ENCODE measurements at regions not wholly inside any gene's neighbourhood (a gene's known extent, or its start where the extent isn't known, plus 50 kb on each side); places are given as distances from the start of the nearest gene placed in this dataset.
"Not testable (repeated sequence)": the region's sequence is repeated elsewhere in the genome, so short reads cannot be mapped to it uniquely, and the experiment has no call there.

DNA sequence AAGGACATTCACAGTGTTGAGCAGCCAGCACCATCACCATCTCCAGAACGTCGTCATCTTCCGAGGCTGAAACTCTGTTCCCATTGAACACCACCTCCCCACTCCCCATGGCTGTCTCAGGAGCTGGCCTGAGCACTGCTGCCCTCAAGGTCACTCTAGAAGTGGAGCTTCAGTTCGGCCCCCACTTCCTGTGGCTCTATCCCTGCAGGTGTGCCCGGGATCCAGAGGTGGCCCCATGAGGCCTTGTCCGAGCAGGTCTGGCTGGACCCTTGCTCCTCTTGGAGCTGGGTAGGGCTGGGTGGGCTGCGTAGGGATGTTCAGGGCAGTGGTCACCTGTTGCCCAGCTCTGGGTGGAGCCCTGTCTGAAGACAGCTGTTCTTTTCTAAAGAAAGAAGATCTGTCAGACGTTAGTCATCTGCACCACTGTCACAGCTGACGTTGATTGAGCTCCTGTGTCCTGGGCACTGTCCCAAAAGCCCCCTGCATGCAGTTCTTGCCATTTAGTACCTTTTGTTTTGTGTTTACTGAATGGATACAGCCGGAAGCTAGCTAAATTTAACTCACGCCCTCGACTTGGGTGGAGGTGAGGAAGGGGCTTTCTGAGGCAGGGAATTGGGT is 75.5 kb upstream of the CLDN5 start:
- DNase-seq (ENCODE audit: low spot score): no peak
- FAIRE-seq: no peak

DNA sequence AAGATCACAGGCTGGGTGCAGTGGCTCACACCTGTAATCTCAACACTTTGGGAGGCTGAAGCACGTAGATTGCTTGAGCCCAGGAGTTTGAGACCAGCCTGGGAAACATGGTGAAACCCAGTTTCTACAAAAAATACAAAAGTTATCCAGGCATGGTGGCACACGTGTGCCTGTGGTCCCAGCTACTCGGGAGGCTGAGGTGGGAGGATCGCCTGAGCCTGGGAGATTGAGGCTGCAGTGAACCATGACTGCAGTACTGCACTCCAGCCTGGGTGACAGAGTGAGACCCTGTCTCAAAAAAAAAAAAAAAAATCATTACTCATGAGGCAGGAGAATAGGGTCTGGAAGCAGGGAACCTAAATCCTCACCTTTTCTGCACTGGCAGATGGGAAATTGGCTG is 79.1 kb upstream of the CLDN5 start:
- not testable (repeated sequence) for FAIRE-seq; DNase-seq (ENCODE audit: low spot score)

DNA sequence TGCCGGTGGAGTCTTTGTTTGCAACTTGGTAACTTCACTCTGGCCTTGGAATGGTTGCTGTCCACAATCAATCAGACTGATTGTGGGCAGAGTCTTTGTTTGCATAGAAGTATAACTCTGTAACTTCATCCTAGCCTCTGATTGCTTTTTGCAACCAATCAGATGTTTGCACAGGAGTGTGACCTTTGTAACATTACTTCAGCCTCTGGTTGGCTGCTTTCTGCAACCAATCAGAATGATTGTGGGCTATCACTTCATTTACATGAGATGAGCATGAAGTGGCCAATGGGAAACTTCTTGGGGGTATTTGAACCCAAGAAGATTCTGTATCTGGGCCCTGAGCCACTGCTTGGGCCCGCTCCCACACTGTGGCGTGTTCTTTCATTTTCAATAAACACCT is 79.6 kb upstream of the CLDN5 start:
- FAIRE-seq: no peak
- no peak for DNase-seq (ENCODE audit: low spot score)

DNA sequence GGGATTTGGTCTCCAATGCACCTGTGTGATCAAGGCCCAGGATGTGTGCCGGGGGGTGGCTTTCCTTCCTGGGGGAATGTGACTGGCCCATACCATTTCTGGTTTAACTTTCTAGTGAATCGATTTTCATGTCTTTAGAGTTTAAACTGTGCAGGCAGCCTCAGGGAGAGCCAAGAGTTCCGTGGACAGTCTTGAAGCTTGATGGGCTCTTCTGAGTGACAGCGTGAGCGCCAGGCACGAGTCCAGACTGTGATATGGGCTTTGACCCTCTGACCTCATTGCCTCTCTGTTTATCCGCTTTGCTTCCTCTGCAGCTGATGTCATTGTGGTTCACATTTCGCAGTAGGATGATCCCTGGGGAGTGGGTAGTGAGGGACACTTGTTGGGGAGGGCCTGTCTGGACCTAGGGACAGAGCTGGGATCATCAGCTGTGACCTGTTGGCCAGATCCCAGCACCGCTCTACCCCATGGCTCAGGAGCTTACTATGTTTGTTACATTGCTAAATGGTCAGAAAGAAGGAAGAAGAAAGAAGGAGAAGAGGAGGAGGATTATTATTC is 80.6 kb upstream of the CLDN5 start:
- no peak for DNase-seq (ENCODE audit: low spot score)

DNA sequence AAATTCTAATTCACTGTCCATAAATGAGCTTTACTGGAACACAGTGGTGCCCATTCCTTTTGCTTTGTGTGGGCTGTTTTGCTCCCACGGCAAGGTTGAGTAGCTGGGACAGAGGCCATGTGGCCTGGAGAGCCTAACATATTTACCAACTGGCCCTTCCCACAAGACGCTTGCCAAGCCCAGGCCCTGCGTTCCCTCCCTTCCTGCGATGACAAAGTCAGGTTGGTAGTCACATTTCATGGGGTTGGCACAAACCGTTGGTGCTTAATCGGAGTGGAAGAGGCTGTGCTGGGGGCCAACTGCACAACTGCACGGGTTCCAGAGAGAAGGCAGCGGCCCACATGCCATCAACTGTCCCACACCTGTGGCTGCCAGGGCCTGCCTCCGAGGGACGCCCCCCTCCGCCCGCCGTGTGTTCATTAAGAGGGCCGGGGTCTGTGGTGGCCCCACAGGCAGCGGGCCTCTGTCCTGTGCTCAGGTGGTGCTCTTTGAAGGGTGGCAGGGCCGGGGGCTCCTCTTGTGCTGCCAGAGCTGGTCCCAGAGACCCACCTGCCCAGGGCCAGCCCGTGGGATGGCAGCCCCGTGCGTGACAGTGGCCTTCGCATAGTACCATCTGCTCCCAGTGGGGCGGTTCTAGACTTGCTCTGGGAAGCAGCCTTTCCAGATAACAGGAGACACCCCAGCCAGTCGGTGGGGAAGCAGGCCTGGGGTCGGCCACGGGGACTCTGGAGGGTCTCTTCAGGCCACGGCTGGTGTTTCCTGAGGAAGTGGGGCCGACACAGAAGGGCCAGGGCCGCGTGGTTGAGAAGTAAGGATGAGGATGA is 81.5 kb upstream of the CLDN5 start:
- DNase-seq (ENCODE audit: low spot score) (no peak), FAIRE-seq (no peak)

More for the DNA sequence above, 80.6 kb upstream of the CLDN5 start:
- FAIRE-seq: peak; percentile 84

DNA sequence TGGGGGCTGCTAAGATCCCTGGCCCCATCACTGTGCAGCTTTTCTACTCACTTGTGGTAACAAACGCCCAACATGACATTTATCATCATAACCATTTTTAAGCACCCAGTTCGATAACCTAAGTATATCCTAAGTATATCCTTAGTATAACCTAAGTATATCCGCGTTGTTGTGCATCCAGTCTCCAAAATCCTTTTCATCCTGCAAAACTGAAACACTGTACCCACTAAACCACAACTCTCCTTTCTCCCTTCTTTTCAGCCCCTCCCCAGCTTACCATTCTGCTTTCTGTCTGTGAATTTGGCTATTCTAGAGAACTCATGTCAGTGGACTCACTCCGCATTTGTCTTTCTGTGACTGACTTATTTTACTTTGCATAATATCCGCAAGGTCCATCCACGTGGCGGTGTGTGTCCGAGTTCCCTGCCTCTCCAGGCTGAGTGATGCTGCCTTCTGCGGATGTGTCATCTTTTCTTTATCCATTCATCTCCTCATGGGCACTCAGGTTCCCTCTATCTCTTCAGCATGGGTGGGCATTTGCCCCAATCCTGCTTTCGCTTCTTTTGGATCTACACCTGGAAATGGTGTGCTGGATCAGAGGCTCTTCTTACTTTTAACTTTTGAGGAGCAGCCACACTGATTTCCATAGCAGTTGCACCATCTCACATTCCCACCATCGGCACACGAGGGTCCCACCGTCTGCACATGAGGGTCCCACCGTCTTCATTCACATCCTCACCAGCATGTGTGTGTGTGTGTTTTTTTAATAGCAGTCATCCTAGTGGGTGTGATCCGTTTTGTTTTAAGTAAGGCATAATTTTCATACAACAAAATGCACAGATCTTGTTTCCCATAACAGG is 82.4 kb upstream of the CLDN5 start:
- DNase-seq (ENCODE audit: low spot score) (no peak), FAIRE-seq (peak; percentile 78)

DNA sequence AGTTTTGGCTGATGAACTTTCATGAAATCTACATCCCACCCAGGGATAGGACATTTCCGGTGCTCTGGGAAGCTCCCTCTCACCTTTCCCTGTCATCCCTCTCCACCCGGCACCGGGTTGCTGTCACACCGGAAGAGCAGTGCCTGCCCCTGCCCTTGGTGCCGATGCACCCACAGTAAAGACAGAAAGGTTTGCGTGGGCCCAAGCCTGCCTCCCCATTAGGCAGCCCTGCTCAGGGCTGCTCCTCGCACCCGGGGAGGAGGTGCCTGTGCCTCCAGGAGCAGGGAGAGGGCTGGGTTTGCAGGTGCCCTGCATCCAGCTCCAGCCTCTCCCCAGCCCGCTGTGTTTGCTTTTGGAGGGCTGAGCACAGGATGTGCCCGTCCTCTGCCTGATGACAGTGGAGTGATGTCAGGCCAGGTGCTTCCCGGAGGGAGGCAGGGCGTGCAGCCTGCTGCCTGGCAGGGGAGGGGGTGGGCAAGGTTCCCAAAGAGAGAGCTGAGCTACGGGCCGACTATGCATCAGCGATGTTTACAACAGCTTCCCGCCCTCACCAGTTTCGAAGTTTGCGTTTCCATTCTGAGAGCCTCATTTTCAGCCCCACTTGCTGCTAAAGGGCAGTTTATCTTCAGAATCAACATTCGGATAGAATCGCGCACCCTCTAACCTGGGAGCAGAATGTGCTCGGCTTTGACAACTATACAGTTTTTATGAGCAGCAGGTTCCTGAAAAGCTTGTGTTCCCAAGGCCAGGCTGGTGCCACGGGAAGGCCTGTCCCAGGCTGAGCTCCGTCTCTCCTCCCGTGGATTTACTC is 83.2 kb upstream of the CLDN5 start:
- DNase-seq (ENCODE audit: low spot score) (peak; percentile 39), FAIRE-seq (peak; percentile 85)

DNA sequence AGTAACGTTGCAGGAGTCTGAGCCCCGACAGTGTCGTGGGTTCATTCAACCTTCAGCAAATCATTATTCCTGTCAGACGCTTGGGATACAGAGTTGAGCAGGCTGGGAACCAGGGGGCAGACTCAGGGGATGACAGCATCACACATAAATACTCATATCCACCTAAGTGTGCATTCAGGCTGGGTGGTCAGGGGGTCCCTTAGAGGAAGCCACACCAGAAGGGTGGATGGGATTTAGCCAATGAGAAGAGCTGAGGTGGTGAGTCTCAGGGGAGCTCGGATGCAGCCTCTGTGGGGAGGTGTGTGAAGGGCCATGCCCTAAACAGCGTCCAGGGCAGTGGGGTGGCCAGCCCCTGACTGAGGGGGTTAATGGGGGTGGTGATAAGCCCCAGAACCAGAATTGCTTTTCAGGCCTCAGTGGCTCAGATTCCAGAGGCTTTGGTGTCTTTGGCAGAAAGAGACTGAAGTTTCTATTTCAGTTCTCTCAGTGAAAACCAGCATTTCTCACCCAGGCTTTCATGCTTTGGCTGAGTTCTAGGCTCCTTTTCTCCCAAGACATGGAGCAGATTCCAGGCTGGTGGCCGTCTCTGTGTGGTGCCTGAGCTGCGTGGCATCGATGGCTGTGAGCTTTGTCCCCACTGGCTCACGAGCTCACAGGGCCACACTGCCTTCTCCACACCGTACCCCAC is 83.9 kb upstream of the CLDN5 start:
- no peak for DNase-seq (ENCODE audit: low spot score)
- no peak for FAIRE-seq

DNA sequence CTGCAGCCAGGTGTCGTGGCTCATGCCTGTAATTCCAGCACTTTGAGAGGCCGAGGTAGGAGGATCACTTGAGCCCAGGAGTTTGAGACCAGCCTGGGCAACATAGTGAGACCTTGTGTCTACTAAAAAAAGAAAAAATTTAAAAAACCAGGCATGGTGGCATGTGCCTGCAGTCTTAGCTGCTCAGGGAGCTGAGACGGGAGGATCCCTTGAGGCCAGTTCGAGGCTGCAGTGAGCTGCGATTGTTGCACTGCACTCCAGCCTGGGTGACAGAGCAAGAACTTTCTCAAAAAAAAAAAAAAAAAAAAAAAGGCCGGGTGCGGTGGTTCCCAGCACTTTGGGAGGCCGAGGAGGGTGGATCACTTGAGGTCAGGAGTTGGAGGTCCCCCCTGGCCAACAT is 85.5 kb upstream of the CLDN5 start:
- not testable (repeated sequence) for DNase-seq (ENCODE audit: low spot score); FAIRE-seq

DNA sequence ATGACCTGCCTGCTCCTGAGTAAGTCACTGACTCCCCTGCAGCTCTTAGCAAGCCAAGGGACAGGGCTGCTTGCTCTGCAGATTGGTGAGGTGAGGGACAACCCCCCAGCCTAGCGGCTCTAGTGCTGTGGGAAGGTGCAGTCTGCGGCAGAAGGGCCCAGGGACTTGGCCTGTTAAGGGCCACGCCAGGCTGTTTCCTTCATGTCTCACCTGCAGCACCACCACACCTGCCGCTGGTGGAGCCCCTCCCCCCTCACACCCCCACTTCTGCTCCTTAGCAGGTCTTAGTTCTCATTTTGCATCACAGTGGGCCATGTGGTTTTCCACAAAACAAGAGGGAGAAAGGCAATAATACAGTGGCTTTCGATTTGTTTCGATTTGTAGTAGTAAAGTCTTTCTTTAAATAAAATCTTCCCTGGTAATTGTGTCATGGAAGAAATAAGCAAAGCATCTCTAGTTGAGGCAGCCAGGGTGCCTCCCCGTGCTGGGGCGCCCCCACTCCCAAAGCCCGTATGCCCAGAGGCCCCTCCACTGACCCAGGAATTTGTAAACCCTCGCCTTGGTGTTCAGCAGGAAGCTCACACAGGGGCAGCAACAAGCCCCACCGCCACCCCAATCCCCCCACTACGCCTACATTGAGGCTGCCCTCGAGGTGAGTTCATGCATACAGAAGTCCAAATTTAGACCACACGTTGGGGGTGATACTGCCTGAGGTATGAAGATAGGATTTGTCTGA is 86.5 kb upstream of the CLDN5 start:
- no peak for DNase-seq (ENCODE audit: low spot score)
- peak; percentile 83 for FAIRE-seq

DNA sequence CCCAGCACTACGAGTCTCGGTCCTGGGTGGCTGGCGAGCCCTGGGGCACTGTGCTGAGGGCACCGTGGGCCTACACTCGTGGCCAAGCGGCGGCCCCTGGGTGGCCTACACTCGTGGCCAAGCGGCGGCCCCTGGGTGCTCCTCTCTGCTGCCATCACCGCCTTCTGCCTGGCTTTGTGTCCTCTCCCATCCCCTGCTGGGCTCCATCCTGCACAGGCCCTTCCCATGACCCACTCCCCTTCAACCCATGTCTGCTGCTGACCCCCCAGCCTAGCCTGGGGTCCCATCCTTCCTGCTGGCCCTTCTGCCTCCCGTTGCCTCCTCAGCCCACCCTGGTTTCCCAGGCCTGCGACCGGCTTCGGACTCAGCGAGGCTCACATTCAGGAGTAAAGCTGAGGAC is 87.4 kb upstream of the CLDN5 start:
- DNase-seq (ENCODE audit: low spot score) (no peak), FAIRE-seq (no peak)

DNA sequence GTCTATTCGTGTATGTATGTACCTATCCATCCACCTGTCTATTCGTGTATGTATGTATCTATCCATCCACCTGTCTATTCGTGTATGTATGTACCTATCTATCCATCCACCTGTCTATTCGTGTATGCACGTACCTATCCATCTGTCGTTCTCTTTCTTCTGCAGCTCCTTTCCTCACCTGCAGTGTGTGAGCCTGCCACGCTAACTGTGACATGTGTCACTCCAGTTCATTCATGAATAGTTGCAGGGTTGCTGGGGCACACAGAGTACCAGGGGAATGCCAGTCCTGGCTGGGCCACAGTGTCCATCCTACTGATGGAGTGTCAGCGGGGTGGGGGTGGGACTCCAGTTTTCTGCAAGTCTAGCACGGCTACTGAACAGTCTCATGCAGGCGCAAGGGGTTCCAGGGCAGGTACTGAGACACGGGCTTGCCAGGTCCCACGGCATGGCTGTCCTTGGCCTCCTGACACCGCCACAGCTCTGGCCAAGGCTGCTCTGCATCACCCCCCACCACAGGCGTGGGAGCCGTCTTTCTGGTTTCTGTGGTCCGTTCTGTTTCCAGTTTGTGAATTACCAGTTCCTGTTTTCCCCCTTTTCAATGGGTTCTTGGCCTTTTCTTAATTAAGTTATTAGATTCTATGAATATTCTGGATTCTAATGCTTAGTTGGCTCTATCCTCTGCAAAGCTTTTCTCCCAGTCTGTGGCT is 88.8 kb upstream of the CLDN5 start:
- DNase-seq (ENCODE audit: low spot score) (no peak), FAIRE-seq (no peak)

DNA sequence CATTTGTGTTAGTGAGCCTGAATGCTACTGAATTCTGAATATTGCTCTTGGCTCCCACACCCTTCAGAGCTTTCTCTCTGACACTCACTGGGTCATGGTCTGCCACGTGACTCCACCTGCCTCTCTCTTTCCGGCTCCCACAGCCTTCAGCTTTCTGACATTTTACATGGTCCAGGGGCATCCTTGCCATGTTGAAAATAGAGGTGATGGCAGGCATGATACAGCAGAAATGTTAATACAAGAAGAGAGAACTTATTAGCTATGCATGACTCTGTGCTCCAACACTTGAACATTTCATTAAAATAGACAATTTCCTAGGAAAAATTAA is 90.3 kb upstream of the CLDN5 start:
- FAIRE-seq: no peak
- no peak for DNase-seq (ENCODE audit: low spot score)

DNA sequence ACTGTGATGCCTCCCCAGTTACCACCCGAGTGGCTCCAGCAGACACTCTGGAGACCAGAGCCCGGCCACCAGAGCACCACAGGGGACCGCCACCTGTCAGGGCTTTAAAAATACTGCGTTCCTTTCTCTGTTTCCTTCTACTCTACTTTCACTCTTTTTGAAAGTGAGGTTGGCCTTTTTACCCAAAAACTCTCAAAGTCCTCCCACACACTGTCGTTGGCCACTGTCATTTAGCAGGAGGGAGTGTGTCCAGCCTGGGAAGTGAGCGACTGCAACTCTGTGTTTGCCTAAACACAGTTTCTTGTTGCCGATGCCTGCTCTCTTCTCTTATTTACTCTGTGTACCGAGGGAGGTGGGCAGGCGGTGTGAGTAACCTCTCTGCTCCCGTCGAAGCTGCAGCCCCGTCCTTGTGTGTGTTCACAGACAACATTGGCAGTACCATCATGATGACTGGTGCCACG is 90.8 kb upstream of the CLDN5 start:
- no peak for DNase-seq (ENCODE audit: low spot score)
- FAIRE-seq: peak; percentile 55

DNA sequence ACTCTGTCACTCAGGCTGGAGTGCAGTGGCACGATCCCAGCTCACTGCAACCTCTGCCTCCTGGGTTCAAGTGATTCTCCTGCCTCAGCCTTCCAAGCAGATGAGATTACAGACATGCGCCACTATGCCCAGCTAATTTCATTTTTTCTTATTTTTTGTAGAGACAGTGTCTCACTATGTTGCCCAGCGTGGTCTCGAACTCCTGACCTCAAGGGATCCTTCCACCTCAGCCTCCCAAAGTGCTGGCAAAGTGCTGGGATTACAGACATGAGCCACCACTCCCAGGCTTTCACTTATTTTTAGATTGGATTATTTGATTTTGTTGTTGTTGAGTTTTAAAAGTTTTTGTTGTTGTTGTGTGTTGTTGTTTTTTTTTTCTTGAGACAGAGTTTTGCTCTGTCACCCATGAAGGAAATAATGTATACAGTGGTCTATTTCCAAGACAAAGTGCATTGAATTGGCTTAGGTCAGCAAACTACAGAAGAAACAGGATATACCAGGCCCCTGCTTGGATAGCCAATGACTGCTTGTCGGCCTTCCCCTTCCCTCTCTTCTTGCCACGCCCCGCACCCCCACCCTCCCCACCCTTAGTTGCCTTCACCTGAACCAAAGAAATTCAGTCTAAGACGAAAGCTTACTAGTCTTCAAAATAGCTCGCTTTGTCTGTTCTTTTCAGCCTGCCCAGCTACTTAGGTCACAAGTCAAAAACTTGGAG is 91.8 kb upstream of the CLDN5 start:
- no peak for FAIRE-seq
- DNase-seq (ENCODE audit: low spot score): no peak

DNA sequence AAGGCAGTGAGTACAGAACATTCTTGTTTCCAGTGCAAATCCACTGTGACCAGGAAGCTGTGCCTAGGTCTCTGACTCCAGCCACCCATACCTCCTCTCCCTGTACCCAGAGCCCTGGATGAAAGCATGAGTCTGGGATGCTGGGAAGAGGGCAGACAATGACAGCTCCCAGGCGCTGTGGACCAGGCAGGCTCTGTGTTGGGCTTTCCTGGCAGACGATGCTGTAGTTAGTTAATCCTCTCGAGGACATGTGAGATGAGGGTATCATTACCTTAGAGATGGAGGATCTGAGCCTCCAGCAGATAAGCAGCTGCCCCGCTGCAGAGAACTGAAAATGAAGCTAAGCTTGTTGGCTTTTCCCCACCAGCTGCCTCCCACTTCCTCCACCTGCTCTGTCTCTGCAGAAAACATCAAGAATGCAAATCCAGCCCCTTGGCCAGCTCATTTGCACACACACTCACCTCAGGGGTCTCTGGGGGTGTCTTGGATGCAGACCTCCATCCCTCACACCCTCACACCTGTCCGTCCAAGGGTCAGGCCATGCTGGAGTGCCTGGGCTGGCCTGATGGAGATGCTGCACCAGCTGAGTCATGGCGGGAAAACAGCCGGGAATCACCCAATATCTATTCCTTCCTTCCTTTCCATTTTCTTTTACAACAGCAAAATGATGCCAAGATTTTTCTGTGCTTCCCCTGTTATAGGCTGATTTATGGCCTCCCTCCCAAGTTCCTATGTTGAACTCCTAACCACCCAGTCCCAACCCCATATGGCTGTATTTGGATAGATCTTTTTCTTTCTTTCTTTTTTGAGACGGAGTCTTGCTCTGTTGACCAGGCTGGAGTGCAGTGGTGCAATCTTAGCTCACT is 94.9 kb upstream of the SEPTIN5 start:
- FAIRE-seq (no peak), DNase-seq (ENCODE audit: low spot score) (no peak)

DNA sequence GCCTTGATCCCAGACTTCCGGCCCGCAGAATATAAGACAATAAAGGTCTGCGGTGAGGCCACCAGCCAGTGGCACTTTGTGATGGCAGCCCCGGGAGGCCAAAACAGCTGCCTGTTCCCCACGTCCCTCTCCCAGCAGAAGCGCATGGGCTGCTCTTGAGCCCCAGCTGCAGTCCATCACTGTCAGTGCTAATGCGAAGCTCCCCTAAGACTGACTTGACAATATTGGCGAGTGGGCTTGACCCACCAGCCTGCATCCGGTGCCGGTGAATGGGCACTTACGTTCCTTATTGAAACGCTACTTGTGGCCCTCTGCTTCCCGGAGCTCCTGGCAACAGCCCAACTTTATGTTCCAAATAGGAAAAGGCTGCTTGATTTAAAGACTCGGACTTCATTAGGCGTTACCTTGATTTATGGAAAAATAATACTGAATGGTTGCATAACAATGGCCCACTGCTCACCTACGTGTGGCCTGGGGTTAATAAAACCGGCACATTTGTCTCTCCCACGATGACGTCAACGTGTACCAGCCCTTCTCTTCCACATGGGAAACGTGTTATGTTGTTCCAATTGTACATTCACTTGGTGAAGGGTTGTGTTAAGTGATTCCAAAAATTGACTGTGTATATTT is 93.4 kb upstream of the SEPTIN5 start:
- no peak for FAIRE-seq
- DNase-seq (ENCODE audit: low spot score): no peak

All from urothelium cell line (cell line).